Pancreas (tissue), 10 donors: ENCODE measurements at regions not wholly inside any gene's neighbourhood (a gene's known extent, or its start where the extent isn't known, plus 50 kb on each side); places are given as distances from the start of the nearest gene placed in this dataset.
A peak's percentile ranks its signal among the peaks of the same experiment; 100 is the strongest.

Source experiments
- ATAC-seq, 4 donors: fragments of 200-7000 bp; cut with Tn5 transposase; one replicate each; pipeline versions ENCODE4 v1.8.0 to v1.9.1; 2020; ENCODE audit warnings: mild to moderate bottlenecking in 4 of 4, moderate library complexity in 4 of 4
- DNase-seq, 6 donors: peaks; one replicate each; pipeline ENCODE4 v3.0.0-alpha.2; 2020
- FAIRE-seq: peaks from 2 replicates; lab custom pipeline; 2012; peaks lifted over from hg19 to GRCh38; lab: Jason Lieb, UNC
- H3K27ac ChIP-seq, 4 donors: fragments of 200-600 bp; sonication (generic); 1 replicate in 3 of 4; 2 replicates in 1 of 4; pipeline versions ENCODE4 v1.5.0 to v1.8.0; 2020
- H3K27me3 ChIP-seq, 4 donors: fragments of 200-600 bp; one replicate each; pipeline ENCODE4 v1.8.0; 2021
- H3K36me3 ChIP-seq, 3 donors: fragments of 200-600 bp; sonication (generic) in 1 of 3; one replicate each; pipeline versions ENCODE4 v1.5.0 to v1.8.0; 2020 to 2021
- H3K4me1 ChIP-seq, 3 donors: fragments of 200-600 bp; one replicate each; pipeline ENCODE4 v1.8.0; 2021
- H3K4me3 ChIP-seq, 4 donors: fragments of 200-600 bp; sonication (generic) in 2 of 4; one replicate each; pipeline versions ENCODE4 v1.5.0 to v1.8.0; 2020 to 2021
- H3K9me3 ChIP-seq, 4 donors: fragments of 200-600 bp; one replicate each; pipeline ENCODE4 v1.8.0; 2021
- CTCF ChIP-seq, 4 donors: fragments of 200-600 bp; sonication (generic) in 3 of 4; IDR thresholded peaks; one replicate each; pipeline versions ENCODE4 v1.5.0 to v1.8.0; 2021; ENCODE audit warnings: antibody characterized with exemption in 4 of 4
- WGBS, 2 donors: extraction: QIAGEN DNeasy Blood & Tissue Kit; methylation state at CpG; one replicate each; pipeline ENCODE4 v1.1.7; 2013; 5-methylcytosine and 5-hydroxymethylcytosine counted together
- intact Hi-C, 3 donors: fragments of 100-400 bp; cut with DNase I; formaldehyde crosslinking; loops; one replicate each; pipeline versions ENCODE4 v1.11.1 to v1.14.2; 2022
- donor health status: healthy with polysubstance abuse.
- donor health status: DM: no; HTN: no; CAD: no; lungs with moderate emphysema.
- donor health status: DM: no; HTN: no; CAD: no.
- donor health status: control.
- donor health status: control.
- donor health status: Bipolar disorder and iron deficiency.
- donor health status: DM: yes; HTN: yes; CAD: no.
- donor health status: DM: no; HTN: no; CAD: no.
- donor health status: DM: no; HTN: no; CAD: no.
- donor health status: DM: yes; HTN: yes; CAD: no.

- no peak for FAIRE-seq
- WGBS, 2 donors, result 94% methylated on average over 4 of the region's 4 CpGs
These were observed 178.3 kb upstream of the PLEKHG7 start for GRCh38 chr12:92524489-92524888.

GRCh38 chr12:92520511-92520910 lies 182.3 kb upstream of the PLEKHG7 start:
- ATAC-seq (no peak), DNase-seq (no peak), FAIRE-seq (no peak)
- Histone ChIP-seq H3K9me3 (no peaks in the 10 kb centered on the region), H3K27me3 (no peaks in the 10 kb centered on the region), H3K36me3 (no peaks in the 10 kb centered on the region), H3K4me3 (no peak overlapping the region), H3K27ac (no peak overlapping the region), H3K4me1 (peaks cover 0 to 5% (median 0%) of the 10 kb centered on the region in 3 donors)
- intact Hi-C loops, result no loop called here
- TF ChIP-seq CTCF (IDR thresholded peaks at IDR 0.05), result no peak

More at GRCh38 chr12:92524489-92524888, 178.3 kb upstream of the PLEKHG7 start:
- Histone ChIP-seq H3K36me3 (no peaks in the 10 kb centered on the region), H3K9me3 (no peaks in the 10 kb centered on the region), H3K4me3 (no peak overlapping the region), H3K4me1 (no peaks in the 10 kb centered on the region), H3K27ac (no peak overlapping the region), H3K27me3 (no peaks in the 10 kb centered on the region)
- intact Hi-C loops, result no loop called here
- no peak for ATAC-seq
- TF ChIP-seq CTCF (IDR thresholded peaks at IDR 0.05), result no peak
- no peak for DNase-seq

- no peak for TF ChIP-seq CTCF (IDR thresholded peaks at IDR 0.05)
- ATAC-seq (no peak), FAIRE-seq (no peak), DNase-seq (no peak)
- no peaks in the 10 kb centered on the region for H3K36me3 ChIP-seq
- 94 to 100% methylated on average over 1 of the region's 1 CpG for WGBS, 2 donors
- no peak overlapping the region for H3K4me3 ChIP-seq
- H3K27me3 ChIP-seq, result no peaks in the 10 kb centered on the region
- intact Hi-C loops, result no loop called here
- no peak overlapping the region for H3K27ac ChIP-seq
- no peaks in the 10 kb centered on the region for H3K9me3 ChIP-seq
- H3K4me1 ChIP-seq, result peaks cover 0 to 5% (median 0%) of the 10 kb centered on the region in 3 donors
These were observed 183.5 kb upstream of the PLEKHG7 start for GRCh38 chr12:92519284-92519683.

GRCh38 chr12:92518071-92518470 lies 184.7 kb upstream of the PLEKHG7 start:
- DNase-seq (no peak), ATAC-seq (peak in 2 of 4 donors; percentile 27 to 34)

GRCh38 chr12:92516277-92516600 lies 186.6 kb upstream of the PLEKHG7 start:
- intact Hi-C loops, result no loop called here
- H3K9me3 ChIP-seq, result no peaks in the 10 kb centered on the region
- peaks cover 0 to 5% (median 0%) of the 10 kb centered on the region in 3 donors for H3K4me1 ChIP-seq
- H3K27me3 ChIP-seq, result no peaks in the 10 kb centered on the region
- WGBS, 2 donors, result 54 to 82% methylated on average over 1 of the region's 1 CpG
- H3K4me3 ChIP-seq, result no peak overlapping the region
- no peak overlapping the region for H3K27ac ChIP-seq
- FAIRE-seq (no peak), DNase-seq (no peak), ATAC-seq (peak in 2 of 4 donors; percentile 69 to 72)
- no peaks in the 10 kb centered on the region for H3K36me3 ChIP-seq
- no peak for TF ChIP-seq CTCF (IDR thresholded peaks at IDR 0.05)

More at GRCh38 chr12:92518071-92518470, 184.7 kb upstream of the PLEKHG7 start:
- FAIRE-seq, result no peak
- no peaks in the 10 kb centered on the region for H3K9me3 ChIP-seq
- peaks cover 0 to 5% (median 0%) of the 10 kb centered on the region in 3 donors for H3K4me1 ChIP-seq
- intact Hi-C loops, result no loop called here
- H3K27me3 ChIP-seq, result no peaks in the 10 kb centered on the region
- H3K4me3 ChIP-seq, result no peak overlapping the region
- no peak for TF ChIP-seq CTCF (IDR thresholded peaks at IDR 0.05)
- 54 to 59% methylated on average over 4 of the region's 4 CpGs for WGBS, 2 donors
- no peaks in the 10 kb centered on the region for H3K36me3 ChIP-seq
- no peak overlapping the region for H3K27ac ChIP-seq
